Loucy (cell line): ENCODE measurements at regions not wholly inside any gene's neighbourhood (a gene's known extent, or its start where the extent isn't known, plus 50 kb on each side); places are given as distances from the start of the nearest gene placed in this dataset.

Experiments
- H2AFZ ChIP-seq: fragments of 200-600 bp; sonication (generic); 2 replicates; pipeline ENCODE4 v1.6.0; 2016; ENCODE audit warnings: antibody characterized with exemption, mild to moderate bottlenecking, low read length, moderate library complexity
- H3F3A ChIP-seq: fragments of 200-600 bp; 2 replicates; pipeline ENCODE4 v1.6.0; 2016; ENCODE audit warnings: antibody characterized with exemption, low read depth, mild to moderate bottlenecking
- H3K27me3 ChIP-seq: fragments of 200-600 bp; sonication (generic); 2 replicates; pipeline ENCODE4 v1.6.1; 2014; ENCODE audit warnings: low read length, mild to moderate bottlenecking; ENCODE audit not compliant: insufficient read depth, poor library complexity, severe bottlenecking
- H3K36me3 ChIP-seq: fragments of 200-600 bp; sonication (generic); 2 replicates; pipeline ENCODE4 v1.6.1; 2016; ENCODE audit warnings: low read length; ENCODE audit not compliant: insufficient read depth
- H3K4me1 ChIP-seq: fragments of 200-600 bp; sonication (generic); 2 replicates; pipeline ENCODE4 v1.5.1; 2014; ENCODE audit warnings: low read length, mild to moderate bottlenecking; ENCODE audit not compliant: insufficient read depth, poor library complexity, severe bottlenecking
- H3K4me2 ChIP-seq: fragments of 200-600 bp; sonication (generic); 2 replicates; pipeline ENCODE4 v1.6.0; 2014; ENCODE audit warnings: antibody characterized with exemption, low read length, low read depth, mild to moderate bottlenecking; ENCODE audit not compliant: poor library complexity, severe bottlenecking
- H3K4me3 ChIP-seq: fragments of 200-600 bp; sonication (generic); 2 replicates; pipeline ENCODE4 v1.5.1; 2014; ENCODE audit warnings: low read length, mild to moderate bottlenecking, mixed read lengths; ENCODE audit not compliant: poor library complexity, severe bottlenecking
- H3K79me2 ChIP-seq: fragments of 200-600 bp; sonication (generic); 2 replicates; pipeline ENCODE4 v1.6.1; 2014; ENCODE audit warnings: low read length; ENCODE audit not compliant: insufficient read depth
- H3K9ac ChIP-seq: fragments of 200-600 bp; sonication (generic); 2 replicates; pipeline ENCODE4 v1.6.0; 2014; ENCODE audit warnings: mild to moderate bottlenecking, low read depth, low read length, moderate library complexity; ENCODE audit not compliant: poor library complexity, severe bottlenecking
- H3K9me2 ChIP-seq: fragments of 200-600 bp; sonication (generic); replicated peaks from 2 replicates; pipeline ENCODE4 v1.6.1; 2016; ENCODE audit warnings: low read depth, low read length, mixed read lengths
- H3K9me3 ChIP-seq: fragments of 200-600 bp; sonication (generic); 2 replicates; pipeline ENCODE4 v1.6.1; 2014; ENCODE audit warnings: mild to moderate bottlenecking, antibody characterized with exemption, low read length, low read depth; ENCODE audit not compliant: insufficient read depth
- H4K20me1 ChIP-seq: fragments of 200-600 bp; sonication (generic); 2 replicates; pipeline ENCODE4 v1.6.0; 2014; ENCODE audit warnings: antibody characterized with exemption, low read length, mild to moderate bottlenecking; ENCODE audit not compliant: insufficient read depth, poor library complexity, severe bottlenecking
- CTCF ChIP-seq: fragments of 200-600 bp; sonication (generic); conservative IDR thresholded peaks from 2 replicates; pipeline ENCODE4 v1.5.1; 2014; ENCODE audit warnings: mild to moderate bottlenecking, antibody characterized with exemption, low read length
- EZH2phosphoT487 ChIP-seq: fragments of 200-600 bp; IDR thresholded peaks from 2 replicates; pipeline ENCODE4 v1.6.1; 2018; ENCODE audit warnings: antibody characterized with exemption, mild to moderate bottlenecking, moderate library complexity, borderline replicate concordance

GRCh38 chr7:114099337-114099736 lies 180.5 kb upstream of the PPP1R3A start:
- Histone ChIP-seq H3K4me1 (no peaks in the 10 kb centered on the region), H3K9me3 (no peaks in the 10 kb centered on the region), H3K9ac (no peak overlapping the region), H3F3A (no peaks in the 10 kb centered on the region), H3K36me3 (no peaks in the 10 kb centered on the region), H3K4me2 (no peak overlapping the region), H2AFZ (no peak overlapping the region), H3K27me3 (no peaks in the 10 kb centered on the region), H3K79me2 (no peaks in the 10 kb centered on the region), H3K4me3 (no peak overlapping the region), H3K9me2 (no peaks in the 10 kb centered on the region), H4K20me1 (no peaks in the 10 kb centered on the region)
- no peak for TF ChIP-seq CTCF
- no peak for TF ChIP-seq EZH2phosphoT487

GRCh38 chr7:114095885-114096284 lies 177.1 kb upstream of the PPP1R3A start:
- TF ChIP-seq EZH2phosphoT487 = no peak
- H3K79me2 ChIP-seq = no peaks in the 10 kb centered on the region
- no peaks in the 10 kb centered on the region for H3K4me1 ChIP-seq

GRCh38 chr7:114088470-114088940 lies 169.7 kb upstream of the PPP1R3A start:
- H3K36me3 ChIP-seq = no peaks in the 10 kb centered on the region
- no peaks in the 10 kb centered on the region for H3F3A ChIP-seq
- H3K27me3 ChIP-seq = no peaks in the 10 kb centered on the region
- no peak overlapping the region for H2AFZ ChIP-seq
- no peak overlapping the region for H3K4me2 ChIP-seq
- H3K9me2 ChIP-seq = no peaks in the 10 kb centered on the region
- no peak for TF ChIP-seq CTCF
- TF ChIP-seq EZH2phosphoT487 = no peak
- no peaks in the 10 kb centered on the region for H4K20me1 ChIP-seq
- H3K4me1 ChIP-seq = no peaks in the 10 kb centered on the region
- no peaks in the 10 kb centered on the region for H3K79me2 ChIP-seq
- H3K4me3 ChIP-seq = no peak overlapping the region
- H3K9ac ChIP-seq = no peak overlapping the region
- no peaks in the 10 kb centered on the region for H3K9me3 ChIP-seq

More at GRCh38 chr7:114095885-114096284, 177.1 kb upstream of the PPP1R3A start:
- Histone ChIP-seq H3K4me2 (no peak overlapping the region), H2AFZ (no peak overlapping the region), H3F3A (no peaks in the 10 kb centered on the region), H3K9me2 (no peaks in the 10 kb centered on the region), H3K9me3 (no peaks in the 10 kb centered on the region), H3K36me3 (no peaks in the 10 kb centered on the region), H3K4me3 (no peak overlapping the region), H4K20me1 (no peaks in the 10 kb centered on the region), H3K9ac (no peak overlapping the region), H3K27me3 (no peaks in the 10 kb centered on the region)

- Histone ChIP-seq H3K4me2 (no peak overlapping the region), H3K4me1 (no peaks in the 10 kb centered on the region), H3K79me2 (no peaks in the 10 kb centered on the region), H2AFZ (no peak overlapping the region), H3K4me3 (no peak overlapping the region), H3K27me3 (no peaks in the 10 kb centered on the region), H3K9me3 (no peaks in the 10 kb centered on the region), H3K36me3 (no peaks in the 10 kb centered on the region), H3F3A (no peaks in the 10 kb centered on the region), H3K9me2 (no peaks in the 10 kb centered on the region), H3K9ac (no peak overlapping the region), H4K20me1 (no peaks in the 10 kb centered on the region)
- TF ChIP-seq EZH2phosphoT487 (no peak), CTCF (no peak)
Observed at GRCh38 chr7:114087653-114088469, 169.1 kb upstream of the PPP1R3A start.
